HG03460 (cell line): ENCODE measurements at regions not wholly inside any gene's neighbourhood (a gene's known extent, or its start where the extent isn't known, plus 50 kb on each side); places are given as distances from the start of the nearest gene placed in this dataset.

Experiments used
- ATAC-seq: cut with Tn5 transposase; IDR thresholded peaks from one replicate; pipeline ENCODE4 v1.9.1; 2021; ENCODE audit not compliant: unreplicated experiment

DNA sequence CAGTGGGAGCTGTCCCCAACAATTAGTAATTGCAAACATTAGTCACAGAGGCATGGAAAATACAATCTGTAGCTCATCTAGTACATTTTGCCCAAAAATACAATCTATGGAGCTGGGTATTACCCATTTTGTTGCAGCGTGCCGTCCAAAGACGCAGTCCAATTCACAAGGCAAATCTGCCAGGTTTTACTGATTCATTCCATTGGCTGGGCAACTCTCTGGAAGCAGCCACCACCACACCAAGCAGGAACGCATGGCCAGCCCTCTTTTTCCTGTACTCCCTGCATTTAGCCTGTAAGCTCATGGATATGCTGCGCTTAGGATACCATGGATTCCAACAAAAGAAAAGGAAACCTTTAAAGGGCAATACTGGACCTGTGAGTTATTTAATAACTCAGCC lies 60.5 kb upstream of the ARRDC4 start:
- no peak for ATAC-seq

DNA sequence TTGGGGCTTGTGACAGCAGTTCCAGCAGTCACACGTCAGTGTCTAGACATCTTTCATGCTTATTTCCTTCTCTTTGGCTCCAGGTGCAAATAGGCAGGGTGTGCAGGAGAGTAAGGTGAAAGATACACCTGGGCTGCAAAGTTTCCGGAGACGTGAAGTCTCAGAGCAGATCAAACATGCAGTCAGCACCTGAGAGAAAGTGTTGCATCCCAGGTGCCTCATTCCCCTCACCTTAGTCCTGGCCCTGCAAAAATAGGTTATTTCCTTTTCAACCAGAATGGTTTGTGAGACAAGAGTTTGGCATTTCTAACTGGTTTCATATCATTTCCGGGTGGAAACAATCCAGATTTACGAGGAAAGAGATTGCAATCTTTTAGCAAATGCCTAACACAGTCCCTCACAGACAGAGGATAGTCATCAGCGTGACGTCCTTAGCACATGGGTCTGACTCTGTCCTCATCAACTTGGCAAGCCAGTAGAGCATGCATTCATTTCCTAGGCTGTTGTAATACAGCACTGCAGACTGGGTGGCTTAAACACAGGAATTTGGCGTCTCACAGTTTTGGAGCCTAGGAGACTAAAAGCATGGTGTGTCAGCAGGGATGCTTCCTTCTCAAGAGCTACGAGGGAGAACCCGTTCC lies 58.2 kb upstream of the ARRDC4 start:
- ATAC-seq: no peak

DNA sequence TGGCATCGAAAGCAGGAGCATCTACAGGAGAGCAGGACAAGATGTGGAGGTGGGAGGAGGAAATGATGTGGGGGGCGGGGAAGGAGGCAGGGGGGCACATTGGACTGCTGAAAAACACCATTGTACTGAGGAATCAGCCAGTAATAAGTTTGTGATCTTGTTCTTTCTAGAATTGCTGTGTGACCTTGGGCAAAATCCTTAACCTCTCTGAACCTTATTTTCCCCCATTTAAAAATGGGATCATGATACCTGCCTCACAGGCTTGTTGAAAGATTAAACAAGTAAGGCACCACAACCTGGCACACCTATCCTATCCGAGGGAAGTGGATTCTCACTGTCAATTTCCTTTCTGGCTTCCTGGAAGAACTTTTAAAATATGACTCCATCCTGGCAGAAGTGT lies 56.9 kb upstream of the ARRDC4 start:
- no peak for ATAC-seq

DNA sequence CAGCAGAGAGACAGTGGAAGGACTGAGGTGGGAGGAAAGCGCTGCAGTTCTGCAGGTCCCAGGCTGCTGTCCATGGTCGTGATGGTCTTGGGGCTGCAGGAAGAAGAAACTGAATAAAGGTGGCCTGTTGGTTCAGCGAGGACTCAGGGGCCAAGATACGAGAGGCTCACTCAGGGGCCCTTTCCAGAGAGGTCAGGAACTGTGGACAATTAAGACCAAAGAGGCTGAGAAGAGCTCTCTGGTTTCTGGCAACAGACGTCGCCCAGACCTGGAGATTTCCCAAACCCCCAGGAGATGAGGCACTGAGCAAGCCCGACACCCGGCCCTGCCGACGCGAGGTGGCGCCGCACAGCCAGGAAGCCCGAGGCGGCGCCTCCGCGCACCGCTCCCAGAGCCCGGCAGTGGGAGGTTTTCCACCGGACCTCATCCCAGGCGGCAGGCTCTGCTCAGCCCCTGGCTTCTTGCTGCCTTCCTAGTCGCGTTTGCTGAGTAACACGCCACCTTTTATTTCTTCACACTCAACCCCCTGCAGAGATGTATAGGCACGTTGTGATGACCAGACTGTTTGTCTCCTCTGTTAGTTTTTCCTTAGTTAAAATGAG lies 56.4 kb upstream of the ARRDC4 start:
- no peak for ATAC-seq

DNA sequence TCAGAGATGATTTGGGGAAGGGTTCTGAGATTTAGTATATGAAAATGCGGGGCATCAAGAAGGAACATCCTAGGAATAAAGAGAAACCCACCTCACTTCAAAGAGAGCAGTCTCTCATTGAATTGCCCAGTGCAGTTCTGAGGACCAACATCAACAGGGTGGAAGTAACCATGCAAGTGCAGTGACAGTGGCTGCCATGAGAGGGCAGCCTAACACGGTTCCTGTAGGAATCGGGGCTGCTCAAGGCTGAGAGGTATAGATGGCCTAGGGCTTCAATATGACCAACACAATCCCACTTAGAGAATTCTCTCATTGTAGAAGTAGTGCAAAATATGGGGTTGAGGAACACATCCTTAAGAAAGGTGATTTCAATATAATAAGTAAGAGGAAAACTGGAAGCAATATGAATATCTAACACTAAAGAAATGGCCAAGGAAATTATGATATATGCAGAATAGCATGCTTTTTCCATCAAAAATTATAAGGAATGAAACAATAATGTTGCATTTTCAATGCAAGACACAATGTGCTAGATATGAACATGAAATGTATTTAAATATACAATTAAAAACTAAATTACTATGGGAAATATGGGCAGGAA lies 51.1 kb upstream of the ARRDC4 start:
- ATAC-seq: peak; percentile 92
